ENCODE measurements at regions not wholly inside any gene's neighbourhood (a gene's known extent, or its start where the extent isn't known, plus 50 kb on each side); places are given as distances from the start of the nearest gene placed in this dataset.

GRCh38 chr6:142666599-142667185 is 278.3 kb downstream of the HIVEP2 start:
- no peak for DNase-seq
- Mint-ChIP-seq H3K4me1 (peaks cover 8% of the 10 kb centered on the region), H3K27ac (no peak overlapping the region), H3K4me3 (no peak overlapping the region), H3K36me3 (no peaks in the 10 kb centered on the region), H3K27me3 (no peaks in the 10 kb centered on the region), H3K9me3 (peaks cover 16% of the 10 kb centered on the region)
- CTCF ChIA-PET, result no interaction called here

- DNase-seq, result no peak
- no peak overlapping the region for H3K27ac Mint-ChIP-seq
- CTCF ChIA-PET, result no interaction called here
- peaks cover 5% of the 10 kb centered on the region for H3K9me3 Mint-ChIP-seq
- H3K4me1 Mint-ChIP-seq, result peaks cover 8% of the 10 kb centered on the region
- no peaks in the 10 kb centered on the region for H3K36me3 Mint-ChIP-seq
- no peaks in the 10 kb centered on the region for H3K27me3 Mint-ChIP-seq
- H3K4me3 Mint-ChIP-seq, result no peak overlapping the region
These were observed 275.3 kb downstream of the HIVEP2 start for GRCh38 chr6:142669471-142670351.

- CTCF ChIA-PET, result no interaction called here
- peaks cover 3% of the 10 kb centered on the region for H3K9me3 Mint-ChIP-seq
These were observed 273.2 kb downstream of the HIVEP2 start for GRCh38 chr6:142671791-142672190.

GRCh38 chr6:142675517-142675916 is 269.5 kb downstream of the HIVEP2 start:
- no peaks in the 10 kb centered on the region for H3K9me3 Mint-ChIP-seq
- no peak for DNase-seq
- H3K27me3 Mint-ChIP-seq, result peaks cover 12% of the 10 kb centered on the region
- CTCF ChIA-PET, result no interaction called here
- H3K27ac Mint-ChIP-seq, result no peak overlapping the region
- H3K36me3 Mint-ChIP-seq, result no peaks in the 10 kb centered on the region
- H3K4me3 Mint-ChIP-seq, result no peak overlapping the region
- H3K4me1 Mint-ChIP-seq, result peaks cover 6% of the 10 kb centered on the region

More at GRCh38 chr6:142671791-142672190, 273.2 kb downstream of the HIVEP2 start:
- Mint-ChIP-seq H3K27me3 (peaks cover 8% of the 10 kb centered on the region), H3K4me3 (no peak overlapping the region), H3K36me3 (no peaks in the 10 kb centered on the region), H3K27ac (no peak overlapping the region), H3K4me1 (peaks cover 2% of the 10 kb centered on the region)
- DNase-seq, result no peak

- no peaks in the 10 kb centered on the region for H3K9me3 Mint-ChIP-seq
- H3K4me3 Mint-ChIP-seq, result no peak overlapping the region
- H3K27ac Mint-ChIP-seq, result no peak overlapping the region
- H3K27me3 Mint-ChIP-seq, result peaks cover 12% of the 10 kb centered on the region
- H3K36me3 Mint-ChIP-seq, result no peaks in the 10 kb centered on the region
- H3K4me1 Mint-ChIP-seq, result peaks cover 7% of the 10 kb centered on the region
- CTCF ChIA-PET, result no interaction called here
- DNase-seq, result no peak
These were observed 268.9 kb downstream of the HIVEP2 start for GRCh38 chr6:142676027-142676443.

- Mint-ChIP-seq H3K9me3 (no peaks in the 10 kb centered on the region), H3K27ac (no peak overlapping the region), H3K36me3 (no peaks in the 10 kb centered on the region), H3K4me1 (peaks cover 7% of the 10 kb centered on the region), H3K4me3 (no peak overlapping the region), H3K27me3 (peaks cover 12% of the 10 kb centered on the region)
- CTCF ChIA-PET, result no interaction called here
- no peak for DNase-seq
These were observed 268.3 kb downstream of the HIVEP2 start for GRCh38 chr6:142676647-142677192.

- peak; percentile 39 for DNase-seq
- Mint-ChIP-seq H3K9me3 (no peaks in the 10 kb centered on the region), H3K36me3 (no peaks in the 10 kb centered on the region), H3K4me3 (no peak overlapping the region), H3K27ac (no peak overlapping the region), H3K27me3 (peaks cover 12% of the 10 kb centered on the region), H3K4me1 (peaks cover 7% of the 10 kb centered on the region)
- CTCF ChIA-PET, result interaction anchor here (0.6 to 1.4 kb wide), 3 partner anchors 13 to 406 kb away, joined by 4 to 5 read pairs (median 4); no protein-coding TSS in a partner anchor
These were observed 264.9 kb downstream of the HIVEP2 start for GRCh38 chr6:142679907-142680700.

GRCh38 chr6:142681099-142681498 is 263.9 kb downstream of the HIVEP2 start:
- CTCF ChIA-PET, result interaction anchor here (1.4 kb wide), 1 partner anchor 12 kb away, joined by 5 read pairs; no protein-coding TSS in a partner anchor
- Mint-ChIP-seq H3K36me3 (no peaks in the 10 kb centered on the region), H3K9me3 (no peaks in the 10 kb centered on the region), H3K4me3 (no peak overlapping the region), H3K4me1 (peaks cover 12% of the 10 kb centered on the region), H3K27me3 (peaks cover 5% of the 10 kb centered on the region), H3K27ac (peak overlapping the region; percentile 17)
- DNase-seq, result no peak

GRCh38 chr6:142682985-142683384 is 262.0 kb downstream of the HIVEP2 start:
- no peaks in the 10 kb centered on the region for H3K27me3 Mint-ChIP-seq
- no peaks in the 10 kb centered on the region for H3K36me3 Mint-ChIP-seq
- no peaks in the 10 kb centered on the region for H3K9me3 Mint-ChIP-seq
- no peak for DNase-seq
- CTCF ChIA-PET, result interaction anchor here (0.7 kb wide), 1 partner anchor 138 kb away, joined by 6 read pairs; no protein-coding TSS in a partner anchor
- peaks cover 19% of the 10 kb centered on the region for H3K4me1 Mint-ChIP-seq
- no peak overlapping the region for H3K4me3 Mint-ChIP-seq
- H3K27ac Mint-ChIP-seq, result no peak overlapping the region

GRCh38 chr6:142683714-142684141 is 261.2 kb downstream of the HIVEP2 start:
- Mint-ChIP-seq H3K27ac (no peak overlapping the region), H3K36me3 (no peaks in the 10 kb centered on the region), H3K4me1 (peaks cover 19% of the 10 kb centered on the region), H3K27me3 (no peaks in the 10 kb centered on the region), H3K9me3 (no peaks in the 10 kb centered on the region), H3K4me3 (no peak overlapping the region)
- CTCF ChIA-PET, result interaction anchor here (1.0 kb wide), 1 partner anchor 9 kb away, joined by 3 read pairs; no protein-coding TSS in a partner anchor
- DNase-seq, result no peak

- Mint-ChIP-seq H3K27ac (no peak overlapping the region), H3K27me3 (no peaks in the 10 kb centered on the region), H3K4me3 (no peak overlapping the region), H3K4me1 (peaks cover 19% of the 10 kb centered on the region), H3K36me3 (no peaks in the 10 kb centered on the region), H3K9me3 (no peaks in the 10 kb centered on the region)
- CTCF ChIA-PET, result interaction anchor here (1.0 kb wide), 1 partner anchor 8 kb away, joined by 3 read pairs; no protein-coding TSS in a partner anchor
- no peak for DNase-seq
These were observed 260.6 kb downstream of the HIVEP2 start for GRCh38 chr6:142684371-142684770.

- no peaks in the 10 kb centered on the region for H3K27me3 Mint-ChIP-seq
- H3K36me3 Mint-ChIP-seq, result no peaks in the 10 kb centered on the region
- H3K4me3 Mint-ChIP-seq, result no peak overlapping the region
- DNase-seq, result no peak
- H3K27ac Mint-ChIP-seq, result no peak overlapping the region
- CTCF ChIA-PET, result interaction anchor here (0.7 kb wide), 1 partner anchor 117 kb away, joined by 8 read pairs; no protein-coding TSS in a partner anchor
- H3K9me3 Mint-ChIP-seq, result no peaks in the 10 kb centered on the region
- H3K4me1 Mint-ChIP-seq, result peaks cover 11% of the 10 kb centered on the region
These were observed 259.0 kb downstream of the HIVEP2 start for GRCh38 chr6:142685852-142686506.

GRCh38 chr6:142686507-142686887 is 258.5 kb downstream of the HIVEP2 start:
- Mint-ChIP-seq H3K4me1 (peaks cover 11% of the 10 kb centered on the region), H3K27me3 (no peaks in the 10 kb centered on the region), H3K27ac (no peak overlapping the region), H3K36me3 (no peaks in the 10 kb centered on the region), H3K9me3 (no peaks in the 10 kb centered on the region), H3K4me3 (no peak overlapping the region)
- CTCF ChIA-PET, result interaction anchor here (0.7 kb wide), 1 partner anchor 117 kb away, joined by 8 read pairs; no protein-coding TSS in a partner anchor
- no peak for DNase-seq

All from activated naive CD4-positive, alpha-beta T cell treated with anti-CD3 and anti-CD28 coated beads, Interleukin-2, amount 10 ng/mL, durations not matched to agents 7 days and 5 days (primary cell).